GM21360 (cell line): ENCODE measurements at regions not wholly inside any gene's neighbourhood (a gene's known extent, or its start where the extent isn't known, plus 50 kb on each side); places are given as distances from the start of the nearest gene placed in this dataset.

Experiments
- ATAC-seq: cut with Tn5 transposase; IDR thresholded peaks from one replicate; pipeline ENCODE4 v1.9.1; 2021; ENCODE audit warnings: mild to moderate bottlenecking, moderate library complexity; ENCODE audit not compliant: unreplicated experiment

- ATAC-seq, result no peak
Measured at GRCh38 chr10:22770270-22770669, 55.9 kb upstream of the PIP4K2A start.

- no peak for ATAC-seq
Measured at GRCh38 chr10:22767859-22768258, 53.5 kb upstream of the PIP4K2A start.

- ATAC-seq, result no peak
Measured at GRCh38 chr10:22766693-22767092, 52.3 kb upstream of the PIP4K2A start.

GRCh38 chr10:22765660-22766547, 51.5 kb upstream of the PIP4K2A start:
- peak; percentile 73 for ATAC-seq

GRCh38 chr10:22764639-22765038, 50.3 kb upstream of the PIP4K2A start:
- ATAC-seq, result no peak
